Renal pelvis (tissue), 1 donor: ENCODE measurements at regions not wholly inside any gene's neighbourhood (a gene's known extent, or its start where the extent isn't known, plus 50 kb on each side); places are given as distances from the start of the nearest gene placed in this dataset.

Experiments used
- DNase-seq: peaks from one replicate; pipeline ENCODE4 v3.0.0-alpha.2; 2013

DNA sequence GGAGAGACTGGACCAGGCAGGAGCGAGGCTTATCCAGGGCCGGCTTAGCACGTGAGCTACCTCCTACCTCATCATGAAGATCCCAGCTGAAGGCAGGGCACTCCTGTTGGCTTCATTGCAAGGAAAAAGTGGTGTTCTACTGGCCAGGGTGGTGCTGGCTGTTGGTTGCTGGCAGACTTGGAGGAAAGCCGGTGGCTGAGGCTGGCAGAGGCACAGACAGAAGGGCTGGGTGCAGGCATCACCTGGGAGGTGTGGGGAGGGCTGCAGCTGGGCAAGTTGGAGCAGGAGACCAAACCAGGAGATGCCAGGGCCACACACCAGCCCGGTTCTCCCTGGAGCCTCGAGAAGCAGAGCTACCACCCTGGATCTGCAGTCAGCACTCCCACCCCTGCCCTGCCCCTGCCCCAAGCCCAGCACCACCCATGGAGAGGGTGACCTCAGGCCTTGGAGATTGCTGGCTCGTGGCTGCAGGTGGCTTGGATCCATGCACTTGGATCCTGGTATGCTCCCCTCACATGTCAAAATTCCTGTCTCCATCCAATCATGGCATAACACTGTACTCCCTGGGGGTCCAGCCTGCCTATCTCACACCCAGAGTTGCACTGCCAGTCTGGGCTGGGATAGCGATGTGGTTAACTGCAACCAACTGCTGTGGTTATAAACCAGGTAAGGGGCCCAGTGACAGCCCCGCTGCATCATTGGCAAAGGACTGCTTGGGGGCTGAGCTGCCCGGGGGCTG is 49.7 kb downstream of the GLI2 start:
- DNase-seq, result no peak

DNA sequence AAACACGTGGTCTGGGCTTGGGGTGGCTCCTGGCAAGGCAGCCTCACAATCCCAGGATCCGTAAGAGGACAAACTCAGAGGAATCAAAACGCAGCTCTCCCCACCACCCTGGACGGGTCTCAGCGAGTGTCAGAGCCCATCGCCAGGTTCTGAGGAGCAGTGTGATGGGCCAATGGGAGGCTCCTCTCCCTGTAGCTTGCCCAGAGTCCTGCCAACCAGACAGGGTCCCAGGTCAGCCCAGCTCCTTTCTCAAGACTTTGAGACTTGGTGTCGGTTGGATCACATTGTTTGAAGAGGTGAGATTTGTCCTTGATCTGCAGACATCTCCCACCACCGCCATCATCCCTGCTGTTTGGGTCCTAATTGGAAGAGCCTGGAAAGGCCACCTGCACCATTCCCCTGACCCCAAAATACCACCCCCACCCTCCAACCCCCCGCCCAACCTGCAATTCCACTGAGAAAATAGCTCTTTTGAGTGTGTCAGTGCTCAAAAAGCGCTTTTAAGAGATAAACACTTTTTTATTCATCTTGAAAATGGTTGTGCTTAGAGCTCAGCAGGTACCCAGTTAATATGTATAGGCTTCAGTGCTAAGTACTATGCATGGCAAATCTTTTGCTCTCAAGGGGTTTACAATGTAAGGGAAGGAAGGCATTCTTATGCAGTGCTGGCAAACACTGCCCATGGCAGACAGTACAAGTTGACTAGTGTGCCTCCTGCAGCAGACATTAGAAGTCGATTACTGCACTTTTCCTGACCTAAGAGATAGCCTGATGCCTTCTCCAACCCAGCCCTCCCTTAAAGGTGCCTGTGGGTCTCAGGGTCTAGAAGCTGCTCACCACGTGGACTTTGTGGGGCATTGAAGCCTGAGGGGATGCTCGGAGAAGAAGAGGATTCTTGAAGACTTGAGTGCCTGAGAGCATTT is 50.6 kb downstream of the GLI2 start:
- DNase-seq, result no peak

- no peak for DNase-seq
These were observed 51.6 kb downstream of the GLI2 start for GRCh38 chr2:120787111-120787821.

DNA sequence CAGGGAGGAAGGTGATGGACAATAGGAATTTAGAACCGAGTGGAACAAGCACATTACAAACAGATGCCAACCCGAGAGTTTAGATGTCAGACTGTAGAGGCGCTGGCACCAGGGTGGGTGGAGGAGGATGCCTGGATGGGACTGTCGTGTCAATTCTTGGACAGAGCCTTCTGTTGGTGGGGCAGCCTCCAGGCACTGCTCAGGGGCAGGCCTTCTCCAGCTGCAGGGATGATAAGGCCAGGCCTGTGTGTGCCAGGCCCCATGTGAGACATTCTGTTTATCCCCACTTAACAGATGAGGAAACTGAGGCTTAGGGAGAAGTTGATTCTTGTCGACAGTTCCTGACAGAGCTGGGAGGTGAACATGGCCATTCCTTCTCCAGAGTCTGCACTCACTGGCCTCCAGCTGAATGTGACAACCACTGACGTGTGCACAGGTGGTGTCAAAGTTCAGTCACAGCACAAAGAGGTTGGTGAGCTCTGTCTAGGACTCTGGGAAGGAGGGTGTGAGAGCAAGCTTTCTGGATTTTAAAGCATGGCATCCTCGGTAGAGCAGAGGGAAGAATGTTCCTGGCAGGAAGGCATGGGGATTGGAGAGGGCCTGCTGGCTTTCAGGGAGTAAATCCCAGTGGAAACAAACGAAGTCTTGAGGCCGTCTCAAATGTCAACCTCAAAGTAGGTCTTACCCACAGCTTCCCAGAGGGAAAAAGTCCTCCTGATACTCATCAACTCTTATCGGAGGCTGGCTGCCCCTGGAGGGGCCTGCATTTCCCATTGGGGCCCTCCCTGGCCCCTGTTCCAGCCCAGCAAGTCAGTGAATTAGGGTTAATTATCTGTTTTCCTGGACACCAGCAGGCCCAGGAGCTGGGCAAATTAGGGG is 52.4 kb downstream of the GLI2 start:
- no peak for DNase-seq

DNA sequence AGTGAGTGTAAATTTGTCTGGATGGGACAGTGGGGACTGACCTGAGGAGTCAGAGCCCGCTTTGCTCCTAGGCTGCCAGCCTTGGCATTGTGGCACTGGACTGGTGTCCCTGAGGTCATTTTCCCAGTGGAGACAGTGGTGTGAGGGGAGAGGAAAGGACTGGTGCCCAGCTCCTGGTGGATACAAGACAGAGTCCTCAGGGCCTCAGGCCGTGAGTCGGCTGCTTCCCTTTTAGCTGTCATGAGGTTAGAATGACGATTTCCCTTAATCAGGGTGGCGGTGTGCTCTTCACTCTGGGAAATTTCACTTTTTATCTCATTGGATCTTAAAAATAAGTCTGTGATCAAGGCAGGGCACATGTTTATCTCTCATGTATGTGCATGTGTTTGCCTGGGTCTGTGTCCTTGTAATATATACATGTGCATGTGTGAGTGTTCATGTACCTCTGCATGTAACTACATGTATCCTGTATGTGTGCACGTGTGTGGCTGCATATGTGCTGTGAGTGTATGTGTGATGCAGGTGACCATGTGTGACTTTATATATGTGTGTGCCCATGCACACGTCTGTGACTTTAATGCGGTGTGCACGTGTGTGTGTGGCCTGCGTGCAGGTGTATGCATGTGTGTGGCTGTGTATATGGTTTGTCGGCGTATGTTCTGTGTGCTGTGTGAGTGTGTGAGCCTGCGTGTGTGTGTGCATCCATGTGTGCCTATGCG is 55.7 kb downstream of the GLI2 start:
- no peak for DNase-seq

- no peak for DNase-seq
These were observed 56.3 kb downstream of the GLI2 start for GRCh38 chr2:120791962-120792297.

- no peak for DNase-seq
These were observed 58.2 kb downstream of the GLI2 start for GRCh38 chr2:120793682-120794403.

- no peak for DNase-seq
These were observed 59.0 kb downstream of the GLI2 start for GRCh38 chr2:120794716-120795115.

DNA sequence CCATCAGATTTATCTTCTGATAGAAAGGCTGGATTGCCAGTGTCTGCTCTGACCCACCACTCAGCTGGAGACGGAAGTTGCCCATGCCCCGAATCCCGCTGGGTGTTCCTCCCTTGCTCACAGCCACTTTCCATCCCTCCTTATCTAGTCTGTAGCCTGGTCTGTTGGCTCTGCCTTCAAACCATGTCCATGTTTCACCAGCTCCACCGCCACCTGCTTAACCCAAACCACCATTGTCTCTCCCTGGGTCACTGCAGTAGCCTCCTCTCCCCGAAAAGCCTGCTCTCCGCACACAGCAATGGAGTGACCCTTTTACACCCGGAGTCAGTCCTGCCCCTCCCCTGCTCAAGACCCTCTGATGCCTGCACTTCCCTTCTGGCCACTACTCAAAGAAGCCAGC is 60.4 kb downstream of the GLI2 start:
- no peak for DNase-seq

DNA sequence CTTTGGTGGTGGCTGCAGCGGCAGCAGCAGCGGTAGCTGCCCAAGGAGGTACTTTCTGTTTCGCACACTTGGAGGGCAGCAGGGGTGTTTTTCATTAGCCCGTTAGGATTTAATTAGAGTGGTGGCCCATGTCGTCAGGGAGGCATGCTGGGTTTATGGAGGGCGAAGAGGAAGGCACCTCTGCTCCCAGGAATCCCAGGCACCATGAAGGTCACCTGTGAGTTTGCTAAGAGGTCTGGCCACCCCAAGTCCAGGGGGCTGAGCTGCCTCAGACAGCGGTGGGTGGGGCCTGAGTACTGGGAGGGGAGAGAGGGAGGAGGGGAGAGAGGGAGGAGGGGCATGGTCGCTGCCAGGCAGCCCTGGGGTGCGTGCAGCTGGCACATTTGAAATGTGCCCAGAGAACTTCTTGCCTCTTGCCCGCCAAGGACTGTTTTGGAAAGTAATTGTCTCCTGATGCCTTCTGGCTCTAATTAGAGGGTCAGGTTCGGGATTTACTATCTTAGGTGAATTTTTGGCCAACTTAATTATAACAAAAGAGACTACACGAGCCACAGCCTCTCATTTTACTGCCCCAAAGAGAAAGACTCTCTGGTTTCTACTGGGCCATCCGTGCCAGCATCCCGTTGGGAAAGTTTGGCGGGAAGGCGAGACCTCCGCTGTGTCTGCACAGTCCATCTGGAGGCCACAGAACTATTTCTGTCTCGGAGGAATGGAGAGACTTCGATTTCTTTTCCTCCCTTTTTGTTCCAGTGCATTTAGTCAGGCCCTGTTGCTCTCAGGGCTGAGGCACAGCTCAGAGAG is 62.0 kb downstream of the GLI2 start:
- DNase-seq, result no peak

- DNase-seq, result no peak
These were observed 63.0 kb downstream of the GLI2 start for GRCh38 chr2:120798567-120799247.

DNA sequence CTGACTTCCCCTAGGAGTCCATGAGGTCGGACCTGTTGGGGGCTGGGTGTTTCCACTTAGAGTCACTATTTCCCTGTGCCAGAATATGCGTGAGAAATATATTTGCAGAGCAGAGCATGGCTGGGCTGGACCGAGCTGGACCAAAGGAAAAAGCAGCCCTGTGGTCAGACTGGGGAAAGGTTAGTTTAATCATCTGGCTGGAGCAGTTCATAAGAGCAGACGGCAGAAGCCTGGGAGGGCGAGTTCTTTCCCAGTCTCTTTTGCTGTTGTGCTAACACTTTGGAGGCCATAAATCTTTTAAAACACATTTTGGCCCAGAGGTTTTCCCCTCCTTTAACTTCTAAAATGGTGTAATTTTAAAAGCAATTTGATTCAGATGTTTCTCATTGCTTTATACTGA is 66.5 kb downstream of the GLI2 start:
- no peak for DNase-seq

GRCh38 chr2:120802867-120803484 is 67.3 kb downstream of the GLI2 start:
- DNase-seq, result no peak

DNA sequence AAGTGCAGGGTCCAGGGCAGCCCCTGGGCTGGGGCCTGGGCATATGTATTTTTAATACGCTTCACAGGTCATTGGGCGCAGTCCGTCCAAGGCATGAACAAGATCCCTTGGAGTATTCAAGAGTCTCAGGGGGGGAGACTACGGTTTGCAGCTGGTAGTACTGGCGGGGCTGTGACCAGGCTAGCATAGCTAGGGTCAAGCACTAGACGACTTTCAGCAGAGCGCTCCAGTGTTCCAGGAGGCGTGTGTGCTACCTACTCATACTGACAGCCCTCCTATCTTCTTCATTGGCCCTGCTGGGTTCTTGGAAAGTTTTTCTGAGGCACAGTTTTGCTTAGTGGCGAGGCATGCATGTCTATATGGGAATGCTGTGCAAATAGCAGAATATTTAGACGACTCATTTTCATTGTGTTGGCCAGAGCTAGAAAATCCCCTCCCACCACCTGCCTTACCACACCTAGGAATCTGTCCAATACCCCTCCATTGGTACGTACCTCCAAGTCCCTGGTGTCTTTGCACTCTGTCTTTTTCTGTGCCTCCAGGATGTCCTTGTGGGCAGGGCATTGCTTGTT is 68.2 kb downstream of the GLI2 start:
- no peak for DNase-seq

DNA sequence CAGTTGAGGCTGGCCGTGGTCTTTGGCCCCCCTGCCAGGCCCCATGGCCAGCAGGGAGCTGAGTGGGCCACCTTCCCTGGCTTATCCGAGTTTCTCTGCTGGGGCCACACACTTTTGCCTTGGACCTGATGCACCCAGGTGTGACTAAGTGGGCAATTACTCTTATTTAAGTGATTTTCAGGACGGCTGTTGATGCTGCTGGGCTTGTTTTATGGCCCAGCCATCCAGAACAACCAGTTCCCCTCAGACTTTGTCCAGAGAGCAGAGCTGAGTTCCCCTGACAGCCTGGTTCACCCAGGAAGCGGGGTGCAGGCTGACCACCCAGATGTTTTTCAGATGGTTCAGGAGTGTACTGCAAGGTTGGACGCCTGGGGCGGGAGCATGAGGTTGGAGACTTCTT is 68.8 kb downstream of the GLI2 start:
- DNase-seq, result no peak

GRCh38 chr2:120805011-120805410 is 69.3 kb downstream of the GLI2 start:
- no peak for DNase-seq

- DNase-seq, result no peak
These were observed 69.9 kb downstream of the GLI2 start for GRCh38 chr2:120805602-120806001.

DNA sequence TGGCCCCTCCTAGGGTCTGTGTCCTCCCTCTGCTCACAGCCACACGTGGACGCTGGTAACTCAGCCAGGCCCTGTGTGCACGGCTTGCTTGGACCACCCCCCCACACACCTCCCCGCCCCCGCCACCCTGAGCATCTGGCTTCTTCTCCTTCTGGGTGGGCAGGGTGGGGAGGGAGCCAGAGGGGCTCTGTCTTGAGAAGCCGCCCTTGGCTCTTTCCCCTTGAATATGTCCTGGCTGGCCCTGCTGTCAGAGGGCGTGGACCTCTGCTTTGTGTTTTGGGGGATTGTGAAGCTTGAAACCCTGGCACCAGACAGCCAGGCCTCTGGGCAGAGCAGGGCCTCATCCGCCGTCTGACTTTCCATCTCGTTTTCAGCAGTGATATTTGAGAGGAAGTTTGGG is 72.1 kb downstream of the GLI2 start:
- no peak for DNase-seq
